HEK293 (cell line): ENCODE measurements at regions not wholly inside any gene's neighbourhood (a gene's known extent, or its start where the extent isn't known, plus 50 kb on each side); places are given as distances from the start of the nearest gene placed in this dataset.

Experiments used
- CTCF ChIA-PET: fragments of 350-600 bp; formaldehyde crosslinking; extraction: SDS; loops from one replicate; lab custom pipeline; 2021; ENCODE audit warnings: antibody characterized with exemption; lab: Yijun Ruan, JAX
- POLR2A ChIA-PET: fragments of 300-600 bp; formaldehyde crosslinking; extraction: SDS; loops from one replicate; lab custom pipeline; 2020; ENCODE audit warnings: antibody characterized with exemption, inconsistent platforms; lab: Yijun Ruan, JAX
- H3K27ac ChIP-seq: fragments of 200-500 bp; sonication (Bioruptor generic); 2 replicates; pipeline ENCODE4 v1.5.1; 2014; ENCODE audit warnings: low read depth, low read length, control low read depth, inconsistent platforms; ENCODE audit errors: extremely low read depth
- H3K36me3 ChIP-seq, 2 experiments: fragments of 200-500 bp in 1 of 2; sonication (Bioruptor generic) in 1 of 2; 1 replicate in 1 of 2; 2 replicates in 1 of 2; pipeline ENCODE4 v1.5.1; 2014 to 2017; ENCODE audit warnings: inconsistent platforms in 2 of 2, low read length in 2 of 2; ENCODE audit not compliant: control insufficient read depth in 2 of 2, insufficient read depth in 1 of 2
- H3K4me1 ChIP-seq: fragments of 200-500 bp; sonication (Bioruptor generic); 2 replicates; pipeline ENCODE4 v1.5.1; 2014; ENCODE audit warnings: mild to moderate bottlenecking, low read length, inconsistent platforms; ENCODE audit not compliant: control insufficient read depth, insufficient read depth
- H3K4me3 ChIP-seq: 2 replicates; pipeline ENCODE4 v1.5.1; 2011; ENCODE audit warnings: low read depth, mild to moderate bottlenecking, control low read depth, low read length, moderate library complexity
- H3K9me3 ChIP-seq: fragments of 200-500 bp; sonication (Bioruptor generic); 2 replicates; pipeline ENCODE4 v1.5.1; 2014; ENCODE audit warnings: low read depth, low read length, inconsistent platforms; ENCODE audit not compliant: control insufficient read depth, insufficient read depth
- ZBTB20 ChIP-seq: fragments of 450-650 bp; formaldehyde crosslinking; IDR thresholded peaks from 2 replicates; pipeline ENCODE4 v1.5.1; 2016; ENCODE audit warnings: missing biosample characterization, missing genetic modification characterization
- ZNF175 ChIP-seq: fragments of 450-650 bp; formaldehyde crosslinking; IDR thresholded peaks from 2 replicates; pipeline ENCODE4 v1.5.1; 2016; ENCODE audit warnings: missing biosample characterization, missing genetic modification characterization
- ZNF19 ChIP-seq: fragments of 450-650 bp; formaldehyde crosslinking; IDR thresholded peaks from 2 replicates; pipeline ENCODE4; 2016; ENCODE audit warnings: missing biosample characterization, missing genetic modification characterization, low read depth
- ZNF302 ChIP-seq: fragments of 450-650 bp; formaldehyde crosslinking; IDR thresholded peaks from 2 replicates; pipeline ENCODE4 v1.5.1; 2016; ENCODE audit warnings: missing biosample characterization, missing genetic modification characterization, low read depth
- ZNF37A ChIP-seq: fragments of 450-650 bp; IDR thresholded peaks from 2 replicates; pipeline ENCODE4 v1.5.1; 2018; ENCODE audit warnings: missing biosample characterization, missing genetic modification characterization
- ZNF510 ChIP-seq: fragments of 450-650 bp; formaldehyde crosslinking; IDR thresholded peaks from 2 replicates; pipeline ENCODE4 v1.5.1; 2018; ENCODE audit warnings: mild to moderate bottlenecking, missing genetic modification characterization, missing biosample characterization; ENCODE audit not compliant: insufficient replicate concordance
- TF ChIP-seq, protein P1 (sequence below): fragments of 450-650 bp; formaldehyde crosslinking; IDR thresholded peaks from 2 replicates; pipeline ENCODE4 v1.5.1; 2016; ENCODE audit warnings: missing biosample characterization, missing genetic modification characterization, low read depth
- TF ChIP-seq, protein P2 (sequence below): fragments of 450-650 bp; formaldehyde crosslinking; IDR thresholded peaks from 2 replicates; pipeline ENCODE4 v1.5.1; 2016; ENCODE audit warnings: missing biosample characterization, missing genetic modification characterization
- TF ChIP-seq, protein P3 (sequence below): fragments of 450-650 bp; formaldehyde crosslinking; IDR thresholded peaks from 2 replicates; pipeline ENCODE4 v1.5.1; 2016; ENCODE audit warnings: missing biosample characterization, missing genetic modification characterization, borderline replicate concordance
- TF ChIP-seq, protein P4 (sequence below): fragments of 450-650 bp; formaldehyde crosslinking; IDR thresholded peaks from 2 replicates; pipeline ENCODE4 v1.5.1; 2016; ENCODE audit warnings: missing biosample characterization, missing genetic modification characterization

DNA sequence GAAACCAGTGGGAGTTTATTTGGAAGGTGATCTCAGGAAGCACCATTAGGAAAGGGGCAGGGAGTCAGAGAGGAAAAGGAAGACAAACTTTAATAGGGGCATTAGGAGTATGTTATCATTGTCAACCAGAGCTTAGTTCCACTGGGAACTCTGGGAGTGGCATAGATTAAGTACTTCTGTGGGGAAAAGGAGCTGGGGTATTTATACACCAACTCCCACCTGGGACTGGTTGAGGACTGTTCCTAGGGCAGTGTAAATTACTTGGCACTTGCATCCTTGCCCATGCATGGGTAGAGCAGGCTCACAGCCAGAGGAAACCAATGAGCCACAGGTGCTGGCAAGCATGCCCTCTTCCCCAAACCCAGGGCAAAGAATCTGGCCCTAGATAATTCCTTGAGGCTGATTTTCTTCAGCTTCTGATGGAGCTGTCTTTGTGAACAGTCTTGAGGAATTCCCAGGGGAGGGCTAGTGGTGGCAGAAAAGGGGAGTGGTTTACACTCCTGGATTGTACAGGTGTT is 541.2 kb downstream of the MIAT start:
- TF ChIP-seq, protein P1, sequence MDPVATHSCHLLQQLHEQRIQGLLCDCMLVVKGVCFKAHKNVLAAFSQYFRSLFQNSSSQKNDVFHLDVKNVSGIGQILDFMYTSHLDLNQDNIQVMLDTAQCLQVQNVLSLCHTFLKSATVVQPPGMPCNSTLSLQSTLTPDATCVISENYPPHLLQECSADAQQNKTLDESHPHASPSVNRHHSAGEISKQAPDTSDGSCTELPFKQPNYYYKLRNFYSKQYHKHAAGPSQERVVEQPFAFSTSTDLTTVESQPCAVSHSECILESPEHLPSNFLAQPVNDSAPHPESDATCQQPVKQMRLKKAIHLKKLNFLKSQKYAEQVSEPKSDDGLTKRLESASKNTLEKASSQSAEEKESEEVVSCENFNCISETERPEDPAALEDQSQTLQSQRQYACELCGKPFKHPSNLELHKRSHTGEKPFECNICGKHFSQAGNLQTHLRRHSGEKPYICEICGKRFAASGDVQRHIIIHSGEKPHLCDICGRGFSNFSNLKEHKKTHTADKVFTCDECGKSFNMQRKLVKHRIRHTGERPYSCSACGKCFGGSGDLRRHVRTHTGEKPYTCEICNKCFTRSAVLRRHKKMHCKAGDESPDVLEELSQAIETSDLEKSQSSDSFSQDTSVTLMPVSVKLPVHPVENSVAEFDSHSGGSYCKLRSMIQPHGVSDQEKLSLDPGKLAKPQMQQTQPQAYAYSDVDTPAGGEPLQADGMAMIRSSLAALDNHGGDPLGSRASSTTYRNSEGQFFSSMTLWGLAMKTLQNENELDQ (tag by site-specific recombination) = no peak
- TF ChIP-seq ZNF37A (tag by site-specific recombination) = peak; percentile 90
- TF ChIP-seq, protein P2, sequence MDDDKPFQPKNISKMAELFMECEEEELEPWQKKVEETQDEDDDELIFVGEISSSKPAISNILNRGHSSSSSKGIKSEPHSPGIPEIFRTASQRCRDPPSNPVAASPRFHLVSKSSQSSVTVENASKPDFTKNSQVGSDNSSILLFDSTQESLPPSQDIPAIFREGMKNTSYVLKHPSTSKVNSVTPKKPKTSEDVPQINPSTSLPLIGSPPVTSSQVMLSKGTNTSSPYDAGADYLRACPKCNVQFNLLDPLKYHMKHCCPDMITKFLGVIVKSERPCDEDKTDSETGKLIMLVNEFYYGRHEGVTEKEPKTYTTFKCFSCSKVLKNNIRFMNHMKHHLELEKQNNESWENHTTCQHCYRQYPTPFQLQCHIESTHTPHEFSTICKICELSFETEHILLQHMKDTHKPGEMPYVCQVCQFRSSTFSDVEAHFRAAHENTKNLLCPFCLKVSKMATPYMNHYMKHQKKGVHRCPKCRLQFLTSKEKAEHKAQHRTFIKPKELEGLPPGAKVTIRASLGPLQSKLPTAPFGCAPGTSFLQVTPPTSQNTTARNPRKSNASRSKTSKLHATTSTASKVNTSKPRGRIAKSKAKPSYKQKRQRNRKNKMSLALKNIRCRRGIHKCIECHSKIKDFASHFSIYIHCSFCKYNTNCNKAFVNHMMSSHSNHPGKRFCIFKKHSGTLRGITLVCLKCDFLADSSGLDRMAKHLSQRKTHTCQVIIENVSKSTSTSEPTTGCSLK (tag by site-specific recombination) = no peak
- TF ChIP-seq, all 188 proteins: peak for 1
- no peaks in the 10 kb centered on the region for H3K36me3 ChIP-seq
- peaks cover 10% of the 10 kb centered on the region for H3K4me1 ChIP-seq
- CTCF ChIA-PET = no interaction called here
- no peak overlapping the region for H3K27ac ChIP-seq
- H3K4me3 ChIP-seq = no peak overlapping the region
- no peaks in the 10 kb centered on the region for H3K9me3 ChIP-seq
- POLR2A ChIA-PET = no interaction called here

DNA sequence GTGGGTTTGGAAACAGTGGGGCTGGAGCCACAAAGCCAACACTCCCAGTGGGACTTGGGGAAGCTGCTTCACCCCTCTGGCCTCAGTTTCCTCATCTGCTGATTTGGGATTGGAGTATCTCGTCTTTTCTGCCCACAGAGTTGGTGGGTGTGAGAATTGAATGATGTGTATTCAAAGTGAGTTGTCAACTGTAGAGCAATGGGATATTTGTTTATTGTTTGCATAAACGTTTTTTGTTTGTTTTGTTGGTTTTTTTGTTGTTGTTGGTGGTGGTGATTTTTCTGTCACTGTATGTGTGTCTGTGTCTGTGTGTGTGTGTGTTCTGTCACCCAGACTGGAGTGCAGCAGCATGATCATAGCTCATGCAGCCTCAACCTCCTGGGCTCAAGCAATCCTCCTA is 542.0 kb downstream of the MIAT start:
- ChIA-PET POLR2A (no interaction called here), CTCF (interaction anchor here (0.7 kb wide), 1 partner anchor 9 kb away, joined by 4 read pairs; no protein-coding TSS in a partner anchor)
- H3K9me3 ChIP-seq = no peaks in the 10 kb centered on the region
- H3K27ac ChIP-seq = no peak overlapping the region
- no peak overlapping the region for H3K4me3 ChIP-seq
- no peak for TF ChIP-seq ZNF510
- no peak for TF ChIP-seq ZNF302 (tag by site-specific recombination)
- TF ChIP-seq, protein P1 (tag by site-specific recombination) = no peak
- peaks cover 10% of the 10 kb centered on the region for H3K4me1 ChIP-seq
- H3K36me3 ChIP-seq = no peaks in the 10 kb centered on the region

DNA sequence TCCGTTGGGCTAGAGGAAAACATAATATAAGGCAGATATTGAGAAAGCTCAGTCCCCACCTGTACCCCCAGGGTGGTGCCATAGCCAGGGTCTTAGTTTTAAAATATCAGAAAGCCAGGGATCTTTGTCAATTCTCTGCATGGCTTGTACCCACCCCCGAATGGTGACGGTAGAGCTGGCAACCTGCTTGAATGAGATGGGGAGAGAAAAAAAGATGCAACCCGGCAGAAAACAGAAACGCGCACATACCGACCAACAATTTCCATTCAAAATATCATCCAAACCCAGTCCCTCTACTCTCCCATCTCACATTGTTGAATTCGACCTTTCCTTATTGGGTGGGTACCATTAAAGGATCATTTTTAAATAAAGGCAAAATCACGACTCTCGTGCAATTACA is 543.9 kb downstream of the MIAT start:
- Histone ChIP-seq H3K9me3 (no peaks in the 10 kb centered on the region), H3K4me1 (peaks cover 10% of the 10 kb centered on the region), H3K4me3 (no peak overlapping the region), H3K27ac (no peak overlapping the region), H3K36me3 (no peaks in the 10 kb centered on the region)
- CTCF ChIA-PET = interaction anchor here (0.8 kb wide), 1 partner anchor 64 kb away, joined by 3 read pairs; no protein-coding TSS in a partner anchor
- POLR2A ChIA-PET = no interaction called here
- TF ChIP-seq, protein P3, sequence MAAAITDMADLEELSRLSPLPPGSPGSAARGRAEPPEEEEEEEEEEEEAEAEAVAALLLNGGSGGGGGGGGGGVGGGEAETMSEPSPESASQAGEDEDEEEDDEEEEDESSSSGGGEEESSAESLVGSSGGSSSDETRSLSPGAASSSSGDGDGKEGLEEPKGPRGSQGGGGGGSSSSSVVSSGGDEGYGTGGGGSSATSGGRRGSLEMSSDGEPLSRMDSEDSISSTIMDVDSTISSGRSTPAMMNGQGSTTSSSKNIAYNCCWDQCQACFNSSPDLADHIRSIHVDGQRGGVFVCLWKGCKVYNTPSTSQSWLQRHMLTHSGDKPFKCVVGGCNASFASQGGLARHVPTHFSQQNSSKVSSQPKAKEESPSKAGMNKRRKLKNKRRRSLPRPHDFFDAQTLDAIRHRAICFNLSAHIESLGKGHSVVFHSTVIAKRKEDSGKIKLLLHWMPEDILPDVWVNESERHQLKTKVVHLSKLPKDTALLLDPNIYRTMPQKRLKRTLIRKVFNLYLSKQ = no peak
- TF ChIP-seq ZNF19 (tag by site-specific recombination) = no peak
- TF ChIP-seq, protein P4, sequence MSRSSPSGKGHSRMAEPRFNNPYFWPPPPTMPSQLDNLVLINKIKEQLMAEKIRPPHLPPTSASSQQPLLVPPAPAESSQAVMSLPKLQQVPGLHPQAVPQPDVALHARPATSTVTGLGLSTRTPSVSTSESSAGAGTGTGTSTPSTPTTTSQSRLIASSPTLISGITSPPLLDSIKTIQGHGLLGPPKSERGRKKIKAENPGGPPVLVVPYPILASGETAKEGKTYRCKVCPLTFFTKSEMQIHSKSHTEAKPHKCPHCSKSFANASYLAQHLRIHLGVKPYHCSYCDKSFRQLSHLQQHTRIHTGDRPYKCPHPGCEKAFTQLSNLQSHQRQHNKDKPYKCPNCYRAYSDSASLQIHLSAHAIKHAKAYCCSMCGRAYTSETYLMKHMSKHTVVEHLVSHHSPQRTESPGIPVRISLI (tag by site-specific recombination) = no peak
- TF ChIP-seq ZBTB20 (tag by site-specific recombination) = no peak
- TF ChIP-seq ZNF175 = no peak
- TF ChIP-seq, all 188 proteins: peak for 0
